Body of pancreas (tissue), 4 donors: ENCODE measurements at regions not wholly inside any gene's neighbourhood (a gene's known extent, or its start where the extent isn't known, plus 50 kb on each side); places are given as distances from the start of the nearest gene placed in this dataset.

ENCODE experiments used
- CTCF ChIP-seq, 7 experiments: fragments of 450-650 bp in 4 of 7; fragments of 200-600 bp in 3 of 7; sonication (generic) in 3 of 7; IDR thresholded peaks; one replicate each; pipeline ENCODE4 v1.5.1; 2016 to 2019; ENCODE audit warnings: antibody characterized with exemption in 7 of 7
- POLR2A ChIP-seq, 3 donors: fragments of 450-650 bp; IDR thresholded peaks; one replicate each; pipeline ENCODE4 v1.6.1; 2016; ENCODE audit warnings: antibody characterized with exemption in 3 of 3, mild to moderate bottlenecking in 2 of 3

- TF ChIP-seq POLR2A (IDR thresholded peaks at IDR 0.05): no peak
- no peak for TF ChIP-seq CTCF (IDR thresholded peaks at IDR 0.05)
These were observed 161.0 kb downstream of the CBLN1 start for GRCh38 chr16:49120631-49121030.
